ENCODE measurements at regions not wholly inside any gene's neighbourhood (a gene's known extent, or its start where the extent isn't known, plus 50 kb on each side); places are given as distances from the start of the nearest gene placed in this dataset.

DNA sequence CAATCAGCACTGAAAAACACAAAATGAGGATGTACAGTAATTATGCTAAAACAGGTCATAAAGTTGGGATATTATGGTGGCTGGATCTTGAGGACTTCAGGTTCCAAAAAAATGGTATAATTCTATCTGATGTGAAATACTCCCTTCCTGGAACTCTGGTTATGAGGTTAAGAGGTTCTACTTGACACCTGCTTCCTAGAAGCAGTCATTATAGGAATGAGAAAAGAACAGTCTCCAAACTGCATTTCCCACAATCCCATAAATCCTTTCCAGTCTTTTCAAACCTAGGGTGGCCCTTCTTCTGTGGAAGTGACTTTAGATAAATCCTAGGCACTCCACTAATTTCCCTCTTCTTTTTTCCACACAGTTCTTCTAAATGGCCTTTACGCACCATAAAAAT is 63.7 kb upstream of the OR10AD1 start:
- no peak for TF ChIP-seq CTCF (IDR thresholded peaks at IDR 0.05)
- TF ChIP-seq POLR2A (IDR thresholded peaks at IDR 0.05), result no peak
